ENCODE measurements at regions not wholly inside any gene's neighbourhood (a gene's known extent, or its start where the extent isn't known, plus 50 kb on each side); places are given as distances from the start of the nearest gene placed in this dataset.

GRCh38 chr12:104856531-104856930 is 101.6 kb downstream of the SLC41A2 start (continued):
- TF ChIP-seq, protein P1, sequence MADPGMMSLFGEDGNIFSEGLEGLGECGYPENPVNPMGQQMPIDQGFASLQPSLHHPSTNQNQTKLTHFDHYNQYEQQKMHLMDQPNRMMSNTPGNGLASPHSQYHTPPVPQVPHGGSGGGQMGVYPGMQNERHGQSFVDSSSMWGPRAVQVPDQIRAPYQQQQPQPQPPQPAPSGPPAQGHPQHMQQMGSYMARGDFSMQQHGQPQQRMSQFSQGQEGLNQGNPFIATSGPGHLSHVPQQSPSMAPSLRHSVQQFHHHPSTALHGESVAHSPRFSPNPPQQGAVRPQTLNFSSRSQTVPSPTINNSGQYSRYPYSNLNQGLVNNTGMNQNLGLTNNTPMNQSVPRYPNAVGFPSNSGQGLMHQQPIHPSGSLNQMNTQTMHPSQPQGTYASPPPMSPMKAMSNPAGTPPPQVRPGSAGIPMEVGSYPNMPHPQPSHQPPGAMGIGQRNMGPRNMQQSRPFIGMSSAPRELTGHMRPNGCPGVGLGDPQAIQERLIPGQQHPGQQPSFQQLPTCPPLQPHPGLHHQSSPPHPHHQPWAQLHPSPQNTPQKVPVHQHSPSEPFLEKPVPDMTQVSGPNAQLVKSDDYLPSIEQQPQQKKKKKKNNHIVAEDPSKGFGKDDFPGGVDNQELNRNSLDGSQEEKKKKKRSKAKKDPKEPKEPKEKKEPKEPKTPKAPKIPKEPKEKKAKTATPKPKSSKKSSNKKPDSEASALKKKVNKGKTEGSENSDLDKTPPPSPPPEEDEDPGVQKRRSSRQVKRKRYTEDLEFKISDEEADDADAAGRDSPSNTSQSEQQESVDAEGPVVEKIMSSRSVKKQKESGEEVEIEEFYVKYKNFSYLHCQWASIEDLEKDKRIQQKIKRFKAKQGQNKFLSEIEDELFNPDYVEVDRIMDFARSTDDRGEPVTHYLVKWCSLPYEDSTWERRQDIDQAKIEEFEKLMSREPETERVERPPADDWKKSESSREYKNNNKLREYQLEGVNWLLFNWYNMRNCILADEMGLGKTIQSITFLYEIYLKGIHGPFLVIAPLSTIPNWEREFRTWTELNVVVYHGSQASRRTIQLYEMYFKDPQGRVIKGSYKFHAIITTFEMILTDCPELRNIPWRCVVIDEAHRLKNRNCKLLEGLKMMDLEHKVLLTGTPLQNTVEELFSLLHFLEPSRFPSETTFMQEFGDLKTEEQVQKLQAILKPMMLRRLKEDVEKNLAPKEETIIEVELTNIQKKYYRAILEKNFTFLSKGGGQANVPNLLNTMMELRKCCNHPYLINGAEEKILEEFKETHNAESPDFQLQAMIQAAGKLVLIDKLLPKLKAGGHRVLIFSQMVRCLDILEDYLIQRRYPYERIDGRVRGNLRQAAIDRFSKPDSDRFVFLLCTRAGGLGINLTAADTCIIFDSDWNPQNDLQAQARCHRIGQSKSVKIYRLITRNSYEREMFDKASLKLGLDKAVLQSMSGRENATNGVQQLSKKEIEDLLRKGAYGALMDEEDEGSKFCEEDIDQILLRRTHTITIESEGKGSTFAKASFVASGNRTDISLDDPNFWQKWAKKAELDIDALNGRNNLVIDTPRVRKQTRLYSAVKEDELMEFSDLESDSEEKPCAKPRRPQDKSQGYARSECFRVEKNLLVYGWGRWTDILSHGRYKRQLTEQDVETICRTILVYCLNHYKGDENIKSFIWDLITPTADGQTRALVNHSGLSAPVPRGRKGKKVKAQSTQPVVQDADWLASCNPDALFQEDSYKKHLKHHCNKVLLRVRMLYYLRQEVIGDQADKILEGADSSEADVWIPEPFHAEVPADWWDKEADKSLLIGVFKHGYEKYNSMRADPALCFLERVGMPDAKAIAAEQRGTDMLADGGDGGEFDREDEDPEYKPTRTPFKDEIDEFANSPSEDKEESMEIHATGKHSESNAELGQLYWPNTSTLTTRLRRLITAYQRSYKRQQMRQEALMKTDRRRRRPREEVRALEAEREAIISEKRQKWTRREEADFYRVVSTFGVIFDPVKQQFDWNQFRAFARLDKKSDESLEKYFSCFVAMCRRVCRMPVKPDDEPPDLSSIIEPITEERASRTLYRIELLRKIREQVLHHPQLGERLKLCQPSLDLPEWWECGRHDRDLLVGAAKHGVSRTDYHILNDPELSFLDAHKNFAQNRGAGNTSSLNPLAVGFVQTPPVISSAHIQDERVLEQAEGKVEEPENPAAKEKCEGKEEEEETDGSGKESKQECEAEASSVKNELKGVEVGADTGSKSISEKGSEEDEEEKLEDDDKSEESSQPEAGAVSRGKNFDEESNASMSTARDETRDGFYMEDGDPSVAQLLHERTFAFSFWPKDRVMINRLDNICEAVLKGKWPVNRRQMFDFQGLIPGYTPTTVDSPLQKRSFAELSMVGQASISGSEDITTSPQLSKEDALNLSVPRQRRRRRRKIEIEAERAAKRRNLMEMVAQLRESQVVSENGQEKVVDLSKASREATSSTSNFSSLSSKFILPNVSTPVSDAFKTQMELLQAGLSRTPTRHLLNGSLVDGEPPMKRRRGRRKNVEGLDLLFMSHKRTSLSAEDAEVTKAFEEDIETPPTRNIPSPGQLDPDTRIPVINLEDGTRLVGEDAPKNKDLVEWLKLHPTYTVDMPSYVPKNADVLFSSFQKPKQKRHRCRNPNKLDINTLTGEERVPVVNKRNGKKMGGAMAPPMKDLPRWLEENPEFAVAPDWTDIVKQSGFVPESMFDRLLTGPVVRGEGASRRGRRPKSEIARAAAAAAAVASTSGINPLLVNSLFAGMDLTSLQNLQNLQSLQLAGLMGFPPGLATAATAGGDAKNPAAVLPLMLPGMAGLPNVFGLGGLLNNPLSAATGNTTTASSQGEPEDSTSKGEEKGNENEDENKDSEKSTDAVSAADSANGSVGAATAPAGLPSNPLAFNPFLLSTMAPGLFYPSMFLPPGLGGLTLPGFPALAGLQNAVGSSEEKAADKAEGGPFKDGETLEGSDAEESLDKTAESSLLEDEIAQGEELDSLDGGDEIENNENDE (IDR thresholded peaks at IDR 0.05; ENCODE audit: insufficient replicate concordance, low read length) = no peak

All from H1 (cell line).